ENCODE measurements at regions not wholly inside any gene's neighbourhood (a gene's known extent, or its start where the extent isn't known, plus 50 kb on each side); places are given as distances from the start of the nearest gene placed in this dataset.

GRCh38 chr7:53672681-53673080, 637.2 kb downstream of the POM121L12 start:
- Histone ChIP-seq H3K79me1 (ENCODE audit: low read depth, low read length) (no peaks in the 10 kb centered on the region), H3K27me3 (replicated peaks in 1 of 4; ENCODE audit: control insufficient read depth in 3 of 4, extremely low read depth in 1 of 4, insufficient read depth in 3 of 4, low read length in 3 of 4) (no peaks in the 10 kb centered on the region), H3K27ac (ENCODE audit: low read depth, low read length) (no peak overlapping the region), H3K4me1 (replicated peaks in 1 of 4; ENCODE audit: control insufficient read depth in 3 of 4, insufficient read depth in 4 of 4, low read length in 3 of 4) (no peaks in the 10 kb centered on the region), H3K23me2 (ENCODE audit: low read depth, low read length) (no peaks in the 10 kb centered on the region), H4K91ac (replicated peaks; ENCODE audit: insufficient read length, low read length) (no peak overlapping the region), H3K23ac (ENCODE audit: insufficient read length) (no peak overlapping the region), H3K9ac (replicated peaks in 1 of 4; ENCODE audit: extremely low read depth in 1 of 4, low read depth in 3 of 4, low read length in 3 of 4) (no peak overlapping the region), H3K36me3 (ENCODE audit: control insufficient read depth in 2 of 4, insufficient read depth in 4 of 4, low read length in 3 of 4) (no peaks in the 10 kb centered on the region), H2BK12ac (ENCODE audit: low read depth, low read length) (no peak overlapping the region), H3K56ac (replicated peaks; ENCODE audit: insufficient read length, low read depth, low read length) (no peak overlapping the region), H2BK15ac (ENCODE audit: low read length) (no peak overlapping the region), H3K4me2 (ENCODE audit: insufficient read depth in 1 of 2, low read depth in 2 of 2, low read length in 2 of 2) (no peak overlapping the region), H3K9me3 (ENCODE audit: insufficient read depth in 2 of 2, low read depth in 1 of 2, low read length in 1 of 2) (no peaks in the 10 kb centered on the region), H2AK5ac (ENCODE audit: low read depth, low read length) (no peak overlapping the region), H4K5ac (ENCODE audit: insufficient read length, low read depth, low read length) (no peak overlapping the region), H4K20me1 (replicated peaks in 1 of 2; ENCODE audit: control insufficient read depth in 1 of 2, insufficient read depth in 2 of 2, low read length in 2 of 2) (no peaks in the 10 kb centered on the region), H3K4me3 (ENCODE audit: extremely low read depth in 1 of 4, insufficient read depth in 2 of 4, low read depth in 3 of 4, low read length in 4 of 4) (no peak overlapping the region), H4K8ac (ENCODE audit: extremely low read depth, insufficient read depth, low read length) (no peak overlapping the region), H2BK5ac (ENCODE audit: low read depth, low read length) (no peak overlapping the region), H3K14ac (ENCODE audit: insufficient read length) (no peak overlapping the region), H3K4ac (replicated peaks; ENCODE audit: insufficient read length, low read depth, low read length) (no peak overlapping the region), H2BK120ac (replicated peaks; ENCODE audit: low read depth, low read length) (no peak overlapping the region), H3K79me2 (ENCODE audit: control insufficient read depth in 1 of 2, insufficient read depth in 2 of 2, low read length in 2 of 2) (no peaks in the 10 kb centered on the region), H2BK20ac (ENCODE audit: low read length) (no peak overlapping the region), H3K18ac (ENCODE audit: extremely low read depth, low read length) (no peak overlapping the region), H2AFZ (ENCODE audit: low read length) (no peak overlapping the region)
- 96% methylated on average over 1 of the region's 1 CpG; no CpG with 5 or more reads in 1 of the 2 experiments for WGBS, 2 experiments (ENCODE audit: extremely low coverage in 1 of 2, insufficient coverage in 1 of 2, insufficient read length in 1 of 2, insufficient replicate concordance in 2 of 2, low coverage in 1 of 2, low lambda C conversion rate in 2 of 2, missing lambda C conversion rate in 1 of 2)
- CTCF ChIA-PET (ENCODE audit: partially characterized antibody) = interaction anchor here (1.3 kb wide), 1 partner anchor 620 kb away, joined by 3 read pairs; no protein-coding TSS in a partner anchor
- DNase-seq (ENCODE audit: low read depth in 1 of 2, low spot score in 2 of 2) (no peak), FAIRE-seq (no peak)
- TF ChIP-seq CHD2 (IDR thresholded peaks at IDR 0.05; ENCODE audit: low read length) (no peak), TBP (IDR thresholded peaks at IDR 0.05; ENCODE audit: low read depth, low read length) (no peak), RFX5 (IDR thresholded peaks at IDR 0.05; ENCODE audit: borderline replicate concordance, low read depth, low read length) (no peak), MAX (IDR thresholded peaks at IDR 0.05) (no peak), GABPA (IDR thresholded peaks at IDR 0.05; ENCODE audit: borderline replicate concordance, insufficient read depth, low read length) (no peak), BACH1 (IDR thresholded peaks at IDR 0.05; ENCODE audit: low read length) (no peak), SIN3A (conservative IDR thresholded peaks at IDR 0.05 in 1 of 2, IDR thresholded peaks at IDR 0.05 in 1 of 2; ENCODE audit: low read depth in 1 of 2, low read length in 2 of 2) (no peak), SIRT6 (IDR thresholded peaks at IDR 0.05; ENCODE audit: low read length) (no peak), JUN (IDR thresholded peaks at IDR 0.05; ENCODE audit: low read depth, low read length) (no peak), TCF12 (IDR thresholded peaks at IDR 0.05; ENCODE audit: low read depth, low read length) (no peak), HDAC6 (IDR thresholded peaks at IDR 0.05; ENCODE audit: low read depth, low read length) (no peak), MAFK (IDR thresholded peaks at IDR 0.05; ENCODE audit: low read depth, low read length) (no peak), FOSL1 (IDR thresholded peaks at IDR 0.05; ENCODE audit: insufficient read depth, low read depth, low read length) (no peak), SP2 (IDR thresholded peaks at IDR 0.05; ENCODE audit: low read length) (no peak), JUND (IDR thresholded peaks at IDR 0.05; ENCODE audit: low read length) (no peak), CEBPB (IDR thresholded peaks at IDR 0.05; ENCODE audit: low read depth, low read length) (no peak)
- POLR2A ChIA-PET (ENCODE audit: partially characterized antibody) = no interaction called here

All from H1 (cell line).